ENCODE measurements at regions not wholly inside any gene's neighbourhood (a gene's known extent, or its start where the extent isn't known, plus 50 kb on each side); places are given as distances from the start of the nearest gene placed in this dataset.
"Not testable (repeated sequence)": the region's sequence is repeated elsewhere in the genome, so short reads cannot be mapped to it uniquely, and the experiment has no call there.

DNA sequence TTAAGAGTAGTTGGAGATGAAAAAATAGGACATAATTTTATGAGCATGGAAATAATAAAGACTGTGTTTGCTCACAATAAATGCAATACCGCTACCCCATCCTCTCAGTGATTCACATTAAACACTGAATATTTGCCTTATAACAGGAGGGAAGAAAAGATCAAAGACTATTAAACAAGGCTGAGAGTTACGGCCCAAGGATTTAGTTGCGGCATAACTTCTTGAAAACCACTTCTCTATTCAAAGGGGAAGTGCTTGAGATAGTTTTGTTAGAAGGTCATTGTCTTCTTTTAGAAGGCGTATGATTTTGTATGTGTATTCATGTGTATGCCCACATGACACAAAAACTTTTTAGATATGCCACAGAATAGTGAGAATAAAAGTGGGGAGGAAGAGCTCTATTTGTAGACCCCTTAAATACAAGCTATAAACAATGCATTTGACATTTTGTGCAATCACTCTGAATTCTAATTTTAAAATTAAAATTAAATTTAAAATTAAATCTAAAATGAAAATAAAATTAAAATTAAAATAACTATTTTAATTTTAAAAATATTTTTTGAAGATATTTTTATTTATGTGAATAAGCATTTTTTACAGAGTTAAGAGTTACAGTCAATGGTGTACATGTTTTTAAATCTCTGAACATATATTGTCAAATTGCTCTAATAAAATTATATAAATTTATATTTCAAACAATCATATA lies 986.6 kb upstream of the ADAMTS5 start:
- ATAC-seq (ENCODE audit: low FRiP score) = no peak
- WGBS, 2 donors = 87 to 92% methylated on average over 4 of the region's 4 CpGs
- DNase-seq = no peak

DNA sequence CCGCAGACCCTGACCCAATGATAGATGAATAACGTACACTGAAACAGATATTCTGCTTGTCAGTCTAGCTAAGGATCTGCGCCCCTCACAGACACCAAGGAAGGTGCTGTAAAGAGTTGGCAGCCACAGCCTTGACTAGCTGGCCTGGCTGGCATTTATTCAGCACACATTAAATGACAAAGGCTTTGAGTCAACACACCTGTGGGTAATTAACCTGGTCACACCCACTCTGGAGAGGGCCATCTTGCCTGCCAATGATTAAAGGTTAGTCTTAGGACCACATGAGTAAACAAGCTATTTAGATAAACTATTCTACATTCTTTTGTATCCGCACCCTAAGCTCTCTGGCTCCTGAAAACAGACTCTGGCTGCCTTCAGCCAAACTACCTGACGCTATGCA lies 982.2 kb upstream of the ADAMTS5 start:
- ATAC-seq (ENCODE audit: low FRiP score); H3K27ac ChIP-seq (ENCODE audit: low read depth in 1 of 2, low read length in 2 of 2); intact Hi-C loops (cut with DNase I); H3K27me3 ChIP-seq (ENCODE audit: control insufficient read depth in 1 of 2, insufficient read depth in 2 of 2, low read length in 1 of 2); H3K36me3 ChIP-seq (ENCODE audit: control insufficient read depth in 1 of 2, insufficient read depth in 2 of 2, low read length in 1 of 2); H3K4me3 ChIP-seq (ENCODE audit: low read length in 2 of 2); DNase-seq; H3K4me1 ChIP-seq (ENCODE audit: control insufficient read depth in 1 of 2, insufficient read depth in 2 of 2, low read length in 2 of 2); H3K9me3 ChIP-seq (ENCODE audit: control insufficient read depth, low read length): not testable (repeated sequence)
- WGBS, 2 donors = 94 to 95% methylated on average over 5 of the region's 5 CpGs

More for the DNA sequence above, 986.6 kb upstream of the ADAMTS5 start:
- no peak overlapping the region for H3K27ac ChIP-seq (ENCODE audit: low read depth in 1 of 2, low read length in 2 of 2)
- intact Hi-C loops (cut with DNase I) = no loop called here
- no peaks in the 10 kb centered on the region for H3K4me1 ChIP-seq (ENCODE audit: control insufficient read depth in 1 of 2, insufficient read depth in 2 of 2, low read length in 2 of 2)
- H3K9me3 ChIP-seq (ENCODE audit: control insufficient read depth, low read length) = no peaks in the 10 kb centered on the region
- H3K36me3 ChIP-seq (ENCODE audit: control insufficient read depth in 1 of 2, insufficient read depth in 2 of 2, low read length in 1 of 2) = no peaks in the 10 kb centered on the region
- H3K4me3 ChIP-seq (ENCODE audit: low read length in 2 of 2) = no peak overlapping the region
- H3K27me3 ChIP-seq (ENCODE audit: control insufficient read depth in 1 of 2, insufficient read depth in 2 of 2, low read length in 1 of 2) = no peaks in the 10 kb centered on the region

DNA sequence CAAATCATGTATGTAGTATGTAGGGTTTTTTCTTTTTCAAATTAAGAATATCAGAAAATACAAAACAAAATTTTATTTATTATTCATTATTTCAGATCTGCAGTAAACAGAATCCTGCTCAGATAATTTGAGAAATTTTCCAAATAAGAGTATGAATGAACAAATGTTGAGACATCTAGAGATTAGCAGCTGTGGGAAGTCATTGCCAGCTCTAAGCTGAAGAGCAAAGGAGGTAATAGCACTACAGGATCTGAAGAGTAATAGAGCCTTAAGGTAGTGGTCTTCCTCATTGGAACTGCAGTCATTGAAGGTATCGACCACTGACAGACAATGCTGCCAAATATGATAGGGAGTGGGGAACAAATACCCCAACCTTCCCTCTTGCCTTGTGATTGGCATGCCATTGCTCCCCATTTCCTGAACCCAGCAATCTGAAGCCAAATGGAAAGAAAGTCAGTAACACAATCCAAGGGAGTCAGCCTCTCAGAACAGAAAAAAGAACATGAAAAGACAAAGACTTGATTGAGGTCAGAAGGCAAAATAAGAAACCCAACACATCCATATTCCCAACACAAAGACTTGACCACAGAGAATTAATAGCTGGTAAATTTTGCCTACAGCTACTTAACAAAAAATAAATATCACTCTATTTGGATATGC lies 963.4 kb upstream of the ADAMTS5 start:
- H3K9me3 ChIP-seq (ENCODE audit: control insufficient read depth, low read length); H3K27ac ChIP-seq (ENCODE audit: low read depth in 1 of 2, low read length in 2 of 2); ATAC-seq (ENCODE audit: low FRiP score); H3K4me1 ChIP-seq (ENCODE audit: control insufficient read depth in 1 of 2, insufficient read depth in 2 of 2, low read length in 2 of 2); intact Hi-C loops (cut with DNase I); H3K4me3 ChIP-seq (ENCODE audit: low read length in 2 of 2); DNase-seq; H3K27me3 ChIP-seq (ENCODE audit: control insufficient read depth in 1 of 2, insufficient read depth in 2 of 2, low read length in 1 of 2); H3K36me3 ChIP-seq (ENCODE audit: control insufficient read depth in 1 of 2, insufficient read depth in 2 of 2, low read length in 1 of 2): not testable (repeated sequence)
- WGBS, 2 donors = 95 to 100% methylated on average over 1 of the region's 1 CpG

GRCh38 chr21:27929179-27929578 lies 962.3 kb upstream of the ADAMTS5 start:
- H3K4me1 ChIP-seq (ENCODE audit: control insufficient read depth in 1 of 2, insufficient read depth in 2 of 2, low read length in 2 of 2); H3K9me3 ChIP-seq (ENCODE audit: control insufficient read depth, low read length); ATAC-seq (ENCODE audit: low FRiP score); H3K36me3 ChIP-seq (ENCODE audit: control insufficient read depth in 1 of 2, insufficient read depth in 2 of 2, low read length in 1 of 2); intact Hi-C loops (cut with DNase I); H3K4me3 ChIP-seq (ENCODE audit: low read length in 2 of 2); DNase-seq; H3K27ac ChIP-seq (ENCODE audit: low read depth in 1 of 2, low read length in 2 of 2); H3K27me3 ChIP-seq (ENCODE audit: control insufficient read depth in 1 of 2, insufficient read depth in 2 of 2, low read length in 1 of 2): not testable (repeated sequence)
- WGBS, 2 donors = 36% methylated on average over 4 of the region's 4 CpGs

GRCh38 chr21:27928534-27929115 lies 961.7 kb upstream of the ADAMTS5 start:
- intact Hi-C loops (cut with DNase I); H3K27ac ChIP-seq (ENCODE audit: low read depth in 1 of 2, low read length in 2 of 2); H3K36me3 ChIP-seq (ENCODE audit: control insufficient read depth in 1 of 2, insufficient read depth in 2 of 2, low read length in 1 of 2); DNase-seq; H3K4me1 ChIP-seq (ENCODE audit: control insufficient read depth in 1 of 2, insufficient read depth in 2 of 2, low read length in 2 of 2); H3K27me3 ChIP-seq (ENCODE audit: control insufficient read depth in 1 of 2, insufficient read depth in 2 of 2, low read length in 1 of 2); H3K9me3 ChIP-seq (ENCODE audit: control insufficient read depth, low read length); H3K4me3 ChIP-seq (ENCODE audit: low read length in 2 of 2); ATAC-seq (ENCODE audit: low FRiP score): not testable (repeated sequence)
- WGBS, 2 donors = 35 to 45% methylated on average over 3 of the region's 3 CpGs

DNA sequence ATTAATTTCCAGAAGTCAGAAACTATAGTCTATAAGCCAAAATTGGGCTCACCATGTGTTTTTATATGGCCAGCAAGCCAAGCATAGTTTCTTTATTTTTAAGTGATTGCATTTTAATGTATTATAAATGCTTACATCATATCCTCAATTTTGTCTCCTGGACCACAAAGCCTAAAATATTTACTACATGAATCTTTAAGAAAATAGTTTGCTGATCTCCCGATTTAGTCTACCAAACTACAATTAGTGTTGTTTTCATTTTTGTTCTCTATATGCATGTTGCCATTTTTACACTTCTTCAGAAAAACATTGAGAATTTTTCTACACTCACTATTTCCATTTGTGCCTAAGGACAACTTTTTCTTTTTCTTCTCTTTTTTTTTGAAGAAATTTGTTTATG lies 954.5 kb upstream of the ADAMTS5 start:
- H3K4me1 ChIP-seq (ENCODE audit: control insufficient read depth in 1 of 2, insufficient read depth in 2 of 2, low read length in 2 of 2); H3K27ac ChIP-seq (ENCODE audit: low read depth in 1 of 2, low read length in 2 of 2); DNase-seq; H3K4me3 ChIP-seq (ENCODE audit: low read length in 2 of 2); H3K9me3 ChIP-seq (ENCODE audit: control insufficient read depth, low read length); ATAC-seq (ENCODE audit: low FRiP score); H3K27me3 ChIP-seq (ENCODE audit: control insufficient read depth in 1 of 2, insufficient read depth in 2 of 2, low read length in 1 of 2); intact Hi-C loops (cut with DNase I); H3K36me3 ChIP-seq (ENCODE audit: control insufficient read depth in 1 of 2, insufficient read depth in 2 of 2, low read length in 1 of 2): not testable (repeated sequence)
- WGBS, 2 donors = 52 to 66% methylated on average over 1 of the region's 1 CpG

- DNase-seq; H3K4me1 ChIP-seq (ENCODE audit: control insufficient read depth in 1 of 2, insufficient read depth in 2 of 2, low read length in 2 of 2); H3K27me3 ChIP-seq (ENCODE audit: control insufficient read depth in 1 of 2, insufficient read depth in 2 of 2, low read length in 1 of 2); ATAC-seq (ENCODE audit: low FRiP score); H3K27ac ChIP-seq (ENCODE audit: low read depth in 1 of 2, low read length in 2 of 2); H3K9me3 ChIP-seq (ENCODE audit: control insufficient read depth, low read length); H3K4me3 ChIP-seq (ENCODE audit: low read length in 2 of 2); intact Hi-C loops (cut with DNase I); H3K36me3 ChIP-seq (ENCODE audit: control insufficient read depth in 1 of 2, insufficient read depth in 2 of 2, low read length in 1 of 2): not testable (repeated sequence)
Measured at GRCh38 chr21:27917966-27918365, 951.1 kb upstream of the ADAMTS5 start.

DNA sequence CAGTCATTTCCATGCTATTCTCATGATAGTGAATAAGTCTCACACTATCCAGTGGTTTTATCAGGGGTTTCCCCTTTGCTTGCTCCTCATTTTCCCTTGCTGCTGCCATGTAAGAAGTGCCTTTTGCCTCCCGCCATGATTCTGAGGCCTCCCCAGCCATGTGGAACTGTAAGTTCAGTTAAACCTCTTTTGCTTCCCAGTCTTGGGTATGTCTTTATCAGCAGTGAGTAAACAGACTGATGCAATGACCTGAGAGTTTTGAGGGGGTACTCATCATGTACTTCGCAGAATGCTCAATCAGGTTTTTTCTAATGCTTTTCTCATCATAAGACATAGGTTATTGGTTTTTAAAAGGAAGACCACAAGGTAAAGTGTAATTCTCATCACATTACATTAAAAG lies 949.4 kb upstream of the ADAMTS5 start:
- ATAC-seq (ENCODE audit: low FRiP score); H3K4me1 ChIP-seq (ENCODE audit: control insufficient read depth in 1 of 2, insufficient read depth in 2 of 2, low read length in 2 of 2); DNase-seq; H3K9me3 ChIP-seq (ENCODE audit: control insufficient read depth, low read length); H3K27ac ChIP-seq (ENCODE audit: low read depth in 1 of 2, low read length in 2 of 2); H3K4me3 ChIP-seq (ENCODE audit: low read length in 2 of 2); H3K27me3 ChIP-seq (ENCODE audit: control insufficient read depth in 1 of 2, insufficient read depth in 2 of 2, low read length in 1 of 2); intact Hi-C loops (cut with DNase I); H3K36me3 ChIP-seq (ENCODE audit: control insufficient read depth in 1 of 2, insufficient read depth in 2 of 2, low read length in 1 of 2): not testable (repeated sequence)
- WGBS, 2 donors = 97 to 100% methylated on average over 2 of the region's 2 CpGs

DNA sequence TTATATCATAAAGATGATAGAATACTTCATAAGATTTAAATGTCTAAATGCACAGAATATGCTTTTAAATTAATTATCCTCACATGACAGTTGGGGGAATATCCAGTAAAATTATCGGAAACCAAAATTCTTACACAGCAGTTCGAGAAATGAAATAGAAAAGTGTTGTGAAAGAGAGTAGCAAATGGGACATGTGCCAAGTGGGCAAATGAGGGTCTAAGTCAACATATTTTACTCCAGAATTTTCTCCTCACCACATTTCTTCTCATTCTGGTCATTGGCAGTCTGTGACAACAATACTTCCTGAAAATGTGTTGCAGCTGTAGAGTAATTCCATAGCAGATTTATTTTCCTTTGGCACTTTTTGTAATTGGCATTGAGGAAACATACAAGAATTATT lies 945.2 kb upstream of the ADAMTS5 start:
- H3K4me1 ChIP-seq (ENCODE audit: control insufficient read depth in 1 of 2, insufficient read depth in 2 of 2, low read length in 2 of 2); DNase-seq; H3K4me3 ChIP-seq (ENCODE audit: low read length in 2 of 2); H3K27ac ChIP-seq (ENCODE audit: low read depth in 1 of 2, low read length in 2 of 2); H3K27me3 ChIP-seq (ENCODE audit: control insufficient read depth in 1 of 2, insufficient read depth in 2 of 2, low read length in 1 of 2); H3K9me3 ChIP-seq (ENCODE audit: control insufficient read depth, low read length); H3K36me3 ChIP-seq (ENCODE audit: control insufficient read depth in 1 of 2, insufficient read depth in 2 of 2, low read length in 1 of 2); ATAC-seq (ENCODE audit: low FRiP score); intact Hi-C loops (cut with DNase I): not testable (repeated sequence)
- WGBS, 2 donors = 46 to 73% methylated on average over 2 of the region's 2 CpGs
